ENCODE measurements at regions not wholly inside any gene's neighbourhood (a gene's known extent, or its start where the extent isn't known, plus 50 kb on each side); places are given as distances from the start of the nearest gene placed in this dataset.

- no peak for DNase-seq
Observed at GRCh38 chr6:104019075-104019753, 840.5 kb downstream of the HACE1 start.

DNA sequence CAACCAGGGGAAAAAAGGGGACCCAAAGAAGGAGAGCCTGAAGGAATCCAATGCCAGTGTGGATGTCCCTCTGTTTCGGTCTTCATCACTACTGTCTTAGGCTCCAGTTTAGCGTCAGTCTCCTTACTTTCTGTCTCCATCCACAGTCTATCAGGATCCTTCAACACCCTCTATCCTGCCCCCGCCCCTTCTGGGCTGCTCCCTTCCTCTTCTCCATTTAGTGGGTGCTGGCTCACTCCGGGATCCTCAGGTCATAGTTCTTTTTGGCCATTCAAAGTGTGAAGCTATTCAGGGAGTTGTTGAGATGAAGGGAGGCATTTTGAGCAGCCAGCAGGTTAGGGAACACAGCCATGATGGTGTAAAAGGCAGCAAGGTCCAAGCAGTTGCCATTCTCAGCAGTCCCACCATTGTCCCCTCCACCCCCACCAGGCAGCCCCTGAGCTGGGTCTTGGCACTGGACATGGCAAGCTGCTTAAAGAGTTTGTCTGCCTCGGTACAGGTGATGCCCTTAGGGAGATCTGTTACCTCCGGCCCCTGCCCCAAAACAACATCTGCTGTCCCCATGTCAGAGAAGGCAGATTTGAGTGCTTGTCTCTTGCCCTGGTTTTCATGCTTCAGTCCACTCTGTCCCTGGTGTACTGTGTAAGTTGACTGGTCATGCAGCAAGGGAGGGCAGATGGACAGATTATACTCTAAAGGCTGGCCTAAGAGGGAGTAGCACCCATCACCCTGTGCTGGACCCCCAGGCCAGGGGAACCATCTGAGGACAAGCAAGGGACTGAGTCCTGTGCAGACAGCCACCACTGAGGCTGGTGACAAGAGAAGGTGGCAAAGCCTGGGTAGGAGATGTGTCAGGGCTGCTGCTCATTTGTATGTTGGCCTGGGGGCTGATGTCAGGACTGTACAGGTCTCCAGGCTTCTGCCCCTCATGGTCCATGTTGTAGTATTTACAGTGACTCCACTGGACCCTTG is 842.0 kb downstream of the HACE1 start:
- DNase-seq, result no peak

- peak; percentile 29 for DNase-seq
Observed at GRCh38 chr6:104014163-104014959, 845.4 kb downstream of the HACE1 start.

DNA sequence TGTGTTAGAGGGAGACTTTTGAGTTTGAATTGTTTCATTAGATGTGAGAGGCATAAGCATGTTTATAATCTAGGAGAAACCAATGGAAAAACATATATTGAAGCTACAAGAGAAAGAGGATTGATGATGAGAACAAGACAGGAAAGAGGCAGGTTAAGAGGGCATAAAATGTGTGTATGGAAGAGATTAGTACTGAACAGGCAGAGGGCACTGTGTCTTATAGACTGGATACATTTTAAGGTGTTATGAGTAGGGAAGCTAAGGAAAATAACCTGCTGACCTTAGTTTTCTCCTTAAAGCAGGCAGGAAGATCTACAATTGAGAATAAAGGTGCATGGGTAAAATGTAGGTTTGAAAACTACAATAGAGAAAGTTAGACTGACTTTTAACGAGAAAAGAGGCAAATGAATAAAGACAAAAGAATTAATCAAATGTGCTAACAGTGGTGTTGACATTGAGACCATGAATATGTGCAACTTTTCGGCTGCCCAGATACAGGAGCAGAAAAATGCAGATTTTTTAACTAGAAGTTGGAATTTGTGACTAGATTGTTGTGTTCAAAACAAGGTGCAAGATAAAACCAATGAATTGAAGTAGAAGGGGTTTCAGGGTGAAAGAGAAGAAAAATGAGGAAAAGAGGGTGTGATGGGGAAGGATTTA is 846.3 kb downstream of the HACE1 start:
- no peak for DNase-seq

DNA sequence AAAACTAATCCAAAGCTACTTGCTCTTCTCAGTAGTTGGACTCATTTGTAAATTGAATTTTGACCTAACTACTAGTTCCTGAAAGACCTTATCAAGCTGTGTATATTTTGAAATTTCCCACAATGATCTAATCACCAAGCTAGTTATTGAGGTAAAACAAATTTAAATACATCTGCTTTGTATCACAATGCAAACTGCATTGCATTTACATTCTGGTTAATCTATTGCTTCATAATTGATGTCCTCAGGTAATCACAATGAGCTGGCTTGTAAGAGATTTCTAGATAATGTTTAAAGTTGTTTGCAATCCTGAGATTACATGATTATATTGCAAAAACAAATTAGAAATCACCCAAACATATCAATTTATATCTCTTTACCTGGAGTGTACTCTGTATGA is 848.8 kb downstream of the HACE1 start:
- no peak for DNase-seq

DNA sequence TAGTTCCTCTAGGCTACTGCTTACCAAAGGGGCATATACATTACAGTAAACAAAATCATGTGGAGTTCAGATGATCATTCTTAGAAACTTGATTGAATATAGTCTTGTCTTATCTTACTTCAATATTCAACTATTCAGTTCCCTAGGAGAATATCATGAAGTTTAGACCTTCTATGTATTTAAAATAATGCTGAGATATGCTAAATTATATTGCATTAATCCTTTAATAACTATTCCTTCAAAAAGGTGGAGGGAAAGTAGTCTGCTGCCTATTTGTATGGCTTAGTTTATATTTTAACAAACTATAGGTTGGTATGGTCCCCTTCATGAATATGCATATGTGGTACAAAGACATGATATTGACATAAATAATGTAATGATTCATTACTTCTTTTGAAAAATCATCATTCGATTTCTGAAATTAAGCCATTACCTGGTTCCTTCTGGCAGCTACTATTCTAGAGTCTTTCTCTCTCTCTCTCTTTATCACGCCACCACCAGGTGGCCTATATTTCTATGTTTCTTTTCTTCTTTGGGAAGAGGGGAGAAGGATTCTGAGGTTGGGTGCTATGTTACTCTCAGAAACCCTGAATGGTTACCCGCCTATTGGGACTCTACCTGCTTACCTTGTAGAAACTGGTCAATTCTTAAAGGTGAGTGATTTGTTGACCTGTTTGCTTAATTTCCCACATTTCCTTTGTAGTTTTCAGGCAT is 855.8 kb downstream of the HACE1 start:
- no peak for DNase-seq

DNA sequence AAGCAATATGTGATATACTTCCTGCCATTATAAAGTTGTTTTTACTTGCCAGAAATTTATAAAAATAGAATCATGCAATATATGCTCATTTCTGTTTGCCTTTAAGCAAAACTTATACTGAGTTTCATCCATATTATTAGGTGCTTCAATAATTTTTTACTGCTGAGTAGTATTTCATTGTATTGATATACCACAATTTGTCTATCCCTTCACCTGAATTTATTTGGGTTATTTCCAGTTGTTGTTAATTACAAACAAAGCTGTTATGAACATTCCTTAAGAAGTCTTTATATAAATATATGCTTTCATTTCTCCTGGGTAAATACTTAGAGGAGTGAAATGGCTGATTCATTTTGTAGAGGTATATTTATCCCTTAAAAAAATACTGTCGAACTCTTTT is 864.1 kb downstream of the HACE1 start:
- no peak for DNase-seq

- no peak for DNase-seq
Observed at GRCh38 chr6:103983860-103984259, 875.9 kb downstream of the HACE1 start.

DNA sequence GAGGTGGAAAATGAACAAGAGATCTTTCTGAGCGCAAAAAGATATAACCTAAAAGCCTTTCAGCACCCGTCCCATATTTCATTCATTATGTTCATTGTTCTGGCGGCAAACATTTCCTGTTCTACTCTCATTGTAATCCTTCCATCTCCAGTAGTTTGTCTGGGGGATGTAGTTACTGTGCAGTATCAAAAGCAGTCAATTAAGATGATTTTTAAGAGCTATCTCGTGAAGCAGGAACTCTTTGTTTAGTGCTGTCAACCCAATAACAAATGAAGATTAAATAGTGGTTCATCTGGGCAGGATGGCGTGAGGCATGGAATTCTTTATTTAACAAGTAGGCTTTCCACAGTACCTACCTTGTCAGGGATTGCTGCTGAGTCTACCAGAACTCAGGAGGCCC is 876.7 kb downstream of the HACE1 start:
- no peak for DNase-seq

DNA sequence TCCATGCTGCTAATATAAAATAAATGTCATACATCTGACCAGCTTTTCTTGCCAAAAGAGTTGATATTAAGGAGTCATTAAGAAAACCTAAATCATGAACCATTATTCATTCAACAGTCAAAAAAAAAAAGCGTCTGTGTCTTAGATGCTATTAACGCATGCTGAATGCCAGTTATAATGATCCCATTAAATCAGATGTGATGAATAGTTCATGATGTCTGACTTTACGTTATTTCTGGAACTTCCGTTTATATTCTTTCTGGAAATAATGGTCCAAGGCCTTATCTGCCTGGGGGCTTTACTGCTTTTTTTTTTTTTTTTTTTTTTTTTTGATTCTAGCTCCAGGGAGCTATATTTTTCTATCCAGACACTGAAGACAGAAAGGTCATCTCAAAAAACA is 877.1 kb downstream of the HACE1 start:
- DNase-seq, result no peak

DNA sequence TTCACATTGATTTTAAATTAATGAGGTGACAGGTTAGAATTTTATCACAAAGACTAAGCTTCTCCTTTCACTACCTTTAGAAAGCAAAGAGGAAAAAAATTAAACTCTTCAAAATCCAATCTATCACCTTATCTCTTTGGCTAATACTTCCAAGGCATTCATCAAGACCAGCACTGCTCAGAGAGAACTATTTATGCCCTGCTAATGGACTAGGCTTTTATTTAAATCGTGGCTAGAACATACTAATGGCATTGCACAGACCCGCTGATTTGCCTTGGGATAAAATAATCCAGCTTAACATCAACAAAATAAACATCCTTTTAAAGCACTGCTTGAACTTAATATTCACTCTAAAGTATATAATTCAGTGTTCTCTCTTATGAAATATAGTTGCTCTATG is 880.4 kb downstream of the HACE1 start:
- DNase-seq, result no peak

DNA sequence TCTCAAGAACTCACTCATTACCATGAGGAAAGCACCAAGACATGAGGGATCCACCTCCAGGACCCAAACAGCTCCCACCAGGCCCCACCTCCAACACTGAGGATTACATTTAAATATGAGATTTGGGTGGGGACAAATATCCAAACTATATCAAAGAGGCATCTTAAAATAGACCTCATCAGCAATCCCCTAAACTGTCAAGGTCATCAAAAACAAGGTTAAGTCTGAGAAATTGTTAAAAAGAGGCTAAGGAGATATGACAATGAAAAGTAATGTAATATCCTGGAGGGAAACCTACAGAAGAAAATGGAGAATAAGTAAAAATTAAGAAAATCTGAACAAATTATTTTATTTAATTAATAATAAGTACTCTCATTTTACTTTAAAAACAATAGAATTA is 922.3 kb downstream of the HACE1 start:
- DNase-seq, result no peak

DNA sequence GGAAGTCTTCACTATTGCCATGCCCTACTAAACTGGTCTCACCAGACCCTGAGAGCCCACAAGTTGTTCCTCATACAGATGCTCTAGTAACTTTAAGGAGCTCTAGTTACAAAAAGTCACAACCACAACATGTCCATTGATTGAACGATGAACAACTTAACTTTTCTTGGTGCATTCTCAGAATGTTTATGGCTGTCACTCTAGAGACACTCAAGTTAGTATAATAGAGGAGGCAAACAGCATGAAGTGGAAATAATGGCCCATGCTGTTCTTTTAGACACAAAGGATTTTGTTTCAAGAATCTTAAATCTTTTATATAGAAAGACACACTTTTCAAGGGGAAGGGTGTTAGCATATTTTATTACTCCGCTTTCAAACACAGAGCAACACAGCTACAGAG is 934.4 kb downstream of the HACE1 start:
- DNase-seq, result no peak

- no peak for DNase-seq
Observed at GRCh38 chr6:103910018-103910417, 949.7 kb downstream of the HACE1 start.

DNA sequence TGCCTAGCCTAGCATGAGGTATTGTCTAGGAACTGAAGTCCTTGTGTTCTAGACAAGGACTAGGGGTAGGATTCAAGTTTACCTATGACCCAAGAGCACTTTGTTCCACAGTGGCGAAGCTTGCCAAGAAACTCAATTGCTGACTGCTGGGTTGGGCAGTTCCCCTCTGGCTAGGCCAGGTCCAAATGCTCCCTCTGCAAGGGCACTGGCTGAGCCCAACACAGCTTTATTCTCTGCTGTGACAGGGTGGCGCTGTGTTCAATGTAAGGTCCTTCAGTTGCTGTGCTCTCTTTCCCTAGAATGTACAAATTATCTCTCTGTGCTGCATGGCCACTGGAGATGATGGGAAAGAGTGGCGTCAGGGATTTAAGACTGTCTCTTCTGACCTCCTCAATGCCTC is 950.8 kb downstream of the HACE1 start:
- no peak for DNase-seq

DNA sequence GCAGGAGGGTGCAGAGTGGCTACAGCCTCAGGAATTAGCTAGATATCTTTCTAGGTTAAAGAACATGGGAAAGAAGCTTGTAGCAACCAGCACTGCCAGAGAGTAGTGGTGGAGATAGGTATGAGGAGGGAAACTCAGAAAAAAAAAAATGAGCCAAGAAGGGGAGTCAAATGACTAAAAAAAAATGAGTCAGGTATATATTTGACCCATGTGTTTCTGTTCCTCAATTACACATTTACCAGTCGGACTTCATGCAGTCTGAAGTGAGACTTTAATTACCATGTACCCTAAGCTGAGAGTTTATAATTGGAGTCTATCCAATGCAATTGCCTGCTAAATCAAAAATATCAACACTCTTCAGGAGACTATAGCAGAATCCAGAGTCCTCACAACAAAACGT is 964.6 kb downstream of the HACE1 start:
- DNase-seq, result no peak

GRCh38 chr6:103893141-103893581 is 966.6 kb downstream of the HACE1 start:
- no peak for DNase-seq

DNA sequence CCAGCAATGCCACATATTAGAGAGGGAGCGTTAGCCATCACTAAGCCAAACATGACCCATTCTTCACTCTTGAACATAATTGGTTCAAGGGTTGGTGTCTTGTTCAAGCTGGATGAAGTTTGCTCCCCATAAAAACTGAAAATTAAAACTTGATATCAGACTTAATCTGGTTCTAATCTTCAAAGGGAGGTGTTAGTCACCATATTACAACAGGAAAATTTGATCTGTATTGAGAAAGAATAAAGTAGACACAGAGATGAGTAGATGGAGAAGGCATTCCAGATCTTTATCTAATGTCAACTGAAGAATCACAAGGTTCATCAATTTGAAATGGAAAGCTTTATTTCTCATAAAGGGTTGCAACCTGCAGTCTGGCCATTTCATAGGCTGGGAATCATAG is 972.8 kb downstream of the HACE1 start:
- DNase-seq, result no peak

- no peak for DNase-seq
Observed at GRCh38 chr6:103885446-103885845, 974.3 kb downstream of the HACE1 start.

- no peak for DNase-seq
Observed at GRCh38 chr6:103879800-103880199, 979.9 kb downstream of the HACE1 start.

- no peak for DNase-seq
Observed at GRCh38 chr6:103875221-103875620, 984.5 kb downstream of the HACE1 start.

DNA sequence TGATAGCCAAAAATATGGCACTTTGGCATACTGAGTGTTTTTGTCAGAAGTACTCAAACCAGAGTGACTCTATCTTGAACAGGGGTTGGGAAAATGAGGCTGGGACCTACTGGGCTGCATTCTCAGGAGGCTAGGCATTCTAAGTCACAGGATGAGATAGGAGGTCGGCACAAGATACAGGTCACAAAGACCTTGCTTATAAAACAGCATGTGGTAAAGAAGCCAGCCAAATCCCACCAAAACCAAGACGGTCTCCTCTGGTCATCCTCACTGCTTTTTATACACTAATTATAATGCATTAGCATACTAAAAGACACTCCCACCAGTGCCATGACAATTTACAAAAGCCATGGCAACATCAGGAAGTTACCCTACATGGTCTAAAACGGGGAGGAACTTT is 985.1 kb downstream of the HACE1 start:
- no peak for DNase-seq
